NCI-H2081 treated with DMSO at 0.1 percent for 48 hours (cell line): ENCODE measurements at regions not wholly inside any gene's neighbourhood (a gene's known extent, or its start where the extent isn't known, plus 50 kb on each side); places are given as distances from the start of the nearest gene placed in this dataset.
"Not testable (repeated sequence)": the region's sequence is repeated elsewhere in the genome, so short reads cannot be mapped to it uniquely, and the experiment has no call there.

ENCODE experiments used
- DNase-seq: peaks from one replicate; lab custom pipeline; 2025; lab: John Stamatoyannopoulos, UW

DNA sequence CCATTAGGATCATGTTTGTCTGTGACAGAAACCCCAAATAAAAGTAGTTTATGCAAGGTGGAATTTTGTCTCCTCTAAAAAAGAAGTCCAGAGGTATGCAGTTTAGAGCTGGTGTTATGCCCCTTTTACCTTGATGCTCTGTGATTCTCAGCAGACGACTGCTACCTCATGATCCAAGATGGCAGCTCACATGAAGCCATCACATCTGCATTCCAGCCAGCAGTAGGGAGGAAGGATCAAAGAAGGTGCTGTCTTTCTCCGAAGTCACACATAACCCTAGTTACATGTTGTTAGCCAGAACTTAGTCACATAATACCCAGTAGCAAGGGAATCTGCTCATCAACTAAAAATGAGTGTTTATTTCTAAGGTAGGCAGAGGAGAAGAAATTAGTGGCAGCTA is 135.7 kb upstream of the HS3ST2 start:
- no peak for DNase-seq

GRCh38 chr16:22681554-22682291 is 132.2 kb upstream of the HS3ST2 start:
- DNase-seq, result no peak

DNA sequence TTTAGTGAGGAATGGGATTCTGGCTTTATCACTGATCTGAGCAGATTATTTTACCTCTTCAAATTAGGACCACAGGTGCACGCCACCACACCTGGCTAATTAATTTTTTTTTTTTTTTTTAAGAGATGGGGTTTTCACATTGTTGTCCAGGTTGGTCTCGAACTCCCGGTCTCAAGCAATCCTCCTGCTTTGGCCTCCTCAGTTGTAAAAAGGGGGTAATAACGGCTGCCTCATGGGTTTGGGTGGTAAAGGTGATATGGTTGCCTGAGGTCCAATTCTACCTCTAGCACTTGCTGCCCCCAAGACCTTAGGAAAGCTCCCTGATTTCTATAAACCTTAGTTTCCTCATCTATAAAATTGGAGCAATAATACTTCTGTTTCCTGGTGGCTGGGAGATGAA is 130.7 kb upstream of the HS3ST2 start:
- DNase-seq, result no peak

- DNase-seq, result no peak
Observed at GRCh38 chr16:22683730-22684573, 130.0 kb upstream of the HS3ST2 start.

GRCh38 chr16:22684574-22685458 is 129.1 kb upstream of the HS3ST2 start:
- no peak for DNase-seq

GRCh38 chr16:22685459-22685830 is 128.5 kb upstream of the HS3ST2 start:
- no peak for DNase-seq

- DNase-seq, result no peak
Observed at GRCh38 chr16:22687031-22687530, 126.9 kb upstream of the HS3ST2 start.

- no peak for DNase-seq
Observed at GRCh38 chr16:22688463-22688862, 125.5 kb upstream of the HS3ST2 start.

GRCh38 chr16:22688930-22689329 is 125.0 kb upstream of the HS3ST2 start:
- DNase-seq, result no peak

DNA sequence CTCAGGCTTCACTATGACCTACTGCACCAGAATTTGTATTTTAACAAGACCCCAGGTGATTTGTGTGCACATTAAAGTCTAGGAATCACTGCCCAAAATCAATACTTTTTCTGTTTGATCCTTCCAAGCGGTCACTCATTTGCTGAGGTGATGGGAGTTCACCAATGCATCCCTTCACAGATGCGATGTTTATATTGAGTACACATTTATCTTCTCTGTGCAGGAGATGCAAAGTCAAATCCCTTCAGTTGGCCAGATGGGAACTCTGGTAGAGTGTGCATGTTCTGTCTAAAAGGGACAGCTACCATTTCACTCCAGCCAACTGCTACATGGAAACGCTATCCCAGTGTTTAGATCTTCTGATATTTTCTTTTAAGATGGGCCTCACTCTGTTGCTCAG is 122.6 kb upstream of the HS3ST2 start:
- no peak for DNase-seq

GRCh38 chr16:22692034-22692433 is 121.9 kb upstream of the HS3ST2 start:
- no peak for DNase-seq

GRCh38 chr16:22692916-22693637 is 120.9 kb upstream of the HS3ST2 start:
- no peak for DNase-seq

DNA sequence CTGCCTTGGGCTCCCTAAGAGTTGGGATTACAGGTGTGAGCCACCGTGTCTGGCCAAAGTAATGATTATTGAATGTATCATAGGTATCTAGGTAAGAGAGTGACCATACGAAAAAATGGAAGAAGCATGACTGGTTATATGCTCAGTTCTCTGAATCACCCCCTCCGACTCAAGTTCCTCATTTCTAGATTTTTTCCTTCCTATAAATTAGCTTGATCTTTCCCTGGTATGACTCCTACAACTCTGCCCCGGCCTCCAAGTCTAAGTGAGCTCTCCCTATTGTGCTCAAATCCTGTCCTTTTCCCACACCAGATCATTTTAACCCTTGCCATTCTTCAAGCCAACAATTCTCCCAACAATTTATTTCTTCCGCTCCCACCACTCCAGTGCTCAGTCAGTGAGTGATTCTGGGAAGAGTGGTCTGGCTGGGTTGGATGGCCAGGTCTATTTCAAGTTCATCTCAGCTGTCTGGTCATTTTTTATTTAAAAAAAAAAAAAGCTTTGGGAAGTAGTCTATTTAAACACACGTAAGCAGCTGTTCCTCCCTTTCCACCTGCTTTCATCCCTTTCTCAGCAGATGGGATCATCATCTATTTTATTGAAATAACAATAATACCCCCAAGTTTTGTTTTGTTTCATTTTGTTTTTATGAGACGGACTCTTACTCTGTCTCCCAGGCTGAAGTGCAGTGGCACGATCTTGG is 120.2 kb upstream of the HS3ST2 start:
- DNase-seq, result no peak

- DNase-seq, result no peak
Observed at GRCh38 chr16:22694887-22695382, 119.0 kb upstream of the HS3ST2 start.

DNA sequence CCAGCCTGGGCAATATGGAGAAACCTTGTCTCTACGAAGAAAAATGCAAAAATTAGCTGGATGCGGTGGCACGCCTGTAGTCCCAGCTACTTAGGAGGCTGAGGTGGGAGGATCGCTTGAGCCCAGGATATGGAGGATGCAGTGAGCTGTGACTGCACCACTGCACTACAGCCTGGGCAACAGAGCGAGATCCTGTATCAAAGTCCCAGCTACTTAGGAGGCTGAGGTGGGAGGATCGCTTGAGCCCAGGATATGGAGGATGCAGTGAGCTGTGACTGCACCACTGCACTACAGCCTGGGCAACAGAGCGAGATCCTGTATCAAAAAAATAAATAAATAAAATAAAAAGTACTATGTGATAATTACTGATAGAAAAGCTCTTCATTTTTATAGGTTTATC is 118.2 kb upstream of the HS3ST2 start:
- DNase-seq, result not testable (repeated sequence)

GRCh38 chr16:22699356-22699755 is 114.6 kb upstream of the HS3ST2 start:
- DNase-seq, result no peak

DNA sequence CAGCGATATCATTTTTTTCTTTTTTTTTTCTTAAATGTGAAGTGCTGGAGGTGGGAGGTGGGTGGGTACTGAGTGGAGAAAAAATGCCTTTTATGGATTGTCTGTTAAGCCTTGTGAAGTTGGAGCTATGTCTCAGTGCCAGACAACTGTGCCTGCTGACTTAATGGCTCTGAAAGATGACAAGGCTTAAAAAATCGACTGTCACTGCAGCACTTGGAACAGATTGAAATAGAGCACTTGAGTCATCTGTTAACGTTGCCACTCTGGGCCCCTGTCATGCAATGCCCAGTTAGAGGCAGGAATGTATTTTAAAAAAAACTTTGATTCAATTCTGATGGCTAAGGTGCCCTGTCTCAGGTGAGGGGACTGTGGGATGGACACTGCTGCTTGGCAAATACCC is 108.2 kb upstream of the HS3ST2 start:
- no peak for DNase-seq

DNA sequence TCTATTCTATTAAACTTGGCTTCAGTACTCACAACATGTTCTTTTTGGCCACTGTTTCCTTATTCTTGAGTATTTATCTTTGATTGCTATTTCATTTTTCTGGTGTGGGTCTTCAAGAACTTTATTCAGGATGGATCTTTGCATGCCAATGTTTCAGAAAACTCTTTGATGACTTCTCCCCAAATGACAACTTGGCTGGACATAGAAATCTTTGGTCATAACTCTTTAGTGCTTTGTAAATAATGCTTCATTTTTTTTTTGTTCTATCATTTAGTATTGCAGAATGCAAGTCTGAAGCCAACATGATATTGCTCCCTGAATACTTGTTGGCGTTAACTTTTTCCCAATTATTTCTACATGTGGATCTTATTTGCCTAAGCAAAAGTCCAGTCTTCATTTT is 103.6 kb upstream of the HS3ST2 start:
- DNase-seq, result no peak

DNA sequence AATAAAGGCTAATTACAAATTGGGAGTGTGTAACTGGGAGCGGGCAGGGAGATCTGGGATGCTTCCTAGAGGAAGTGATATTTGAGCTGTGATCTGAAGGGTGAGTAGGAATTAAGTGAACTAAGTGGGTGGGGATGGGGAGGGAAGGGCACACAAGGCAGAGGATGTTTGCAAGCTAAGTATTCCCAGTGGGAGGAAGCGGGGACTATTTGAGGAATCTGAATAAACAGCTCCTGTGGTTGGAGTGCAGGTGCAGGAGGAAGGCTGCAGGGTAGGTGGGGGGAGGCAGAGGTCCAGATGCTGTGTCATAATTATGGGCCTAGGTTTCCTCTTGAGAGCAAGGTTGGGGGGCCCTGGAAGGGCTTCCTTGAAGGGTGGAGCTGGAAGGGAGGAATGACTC is 102.1 kb upstream of the HS3ST2 start:
- no peak for DNase-seq

DNA sequence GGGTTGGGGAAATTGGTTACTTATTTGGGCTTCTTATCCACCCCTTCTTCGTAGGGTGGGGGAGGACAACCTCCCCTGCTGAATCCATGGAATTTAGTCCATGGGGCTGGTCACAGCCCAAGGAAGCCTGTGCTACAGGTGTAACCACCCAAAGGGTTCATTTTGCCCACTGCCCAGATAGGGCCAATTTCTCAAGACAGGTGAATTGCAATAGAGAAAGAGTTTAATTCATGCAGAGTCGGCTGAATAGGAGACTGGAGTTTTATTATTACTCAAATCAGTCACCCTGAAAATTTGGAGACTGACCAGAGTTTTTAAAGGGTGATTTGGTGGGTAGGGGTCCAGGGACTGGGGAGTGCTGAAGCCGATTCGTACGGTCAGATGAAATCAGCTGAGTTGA is 101.5 kb upstream of the HS3ST2 start:
- no peak for DNase-seq

DNA sequence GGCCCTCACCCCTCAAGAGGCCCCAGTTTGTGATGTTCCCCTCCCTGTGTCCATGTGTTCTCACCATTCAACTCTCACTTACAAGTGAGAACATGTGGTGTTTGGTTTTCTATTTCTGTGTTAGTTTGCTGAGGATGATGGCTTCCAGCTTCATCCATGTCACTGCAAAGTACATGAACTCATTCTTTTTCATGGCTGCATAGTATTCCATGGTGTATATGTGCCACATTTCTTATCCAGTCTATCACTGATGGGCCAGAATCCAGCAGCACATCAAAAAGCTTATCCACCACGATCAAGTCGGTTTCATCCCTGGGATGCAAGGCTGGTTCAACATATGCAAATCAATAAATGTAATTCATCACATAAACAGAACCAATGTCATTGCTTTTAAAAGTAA is 95.4 kb upstream of the HS3ST2 start:
- not testable (repeated sequence) for DNase-seq
